ENCODE measurements at regions not wholly inside any gene's neighbourhood (a gene's known extent, or its start where the extent isn't known, plus 50 kb on each side); places are given as distances from the start of the nearest gene placed in this dataset.
"Not testable (repeated sequence)": the region's sequence is repeated elsewhere in the genome, so short reads cannot be mapped to it uniquely, and the experiment has no call there.

GRCh38 chr5:100364343-100364742, 170.8 kb upstream of the FAM174A start:
- not testable (repeated sequence) for TF ChIP-seq SUZ12 (IDR thresholded peaks at IDR 0.05; ENCODE audit: extremely low read depth, insufficient read depth, insufficient read length); ZNF274 (IDR thresholded peaks at IDR 0.05; ENCODE audit: low read depth, low read length)
